ENCODE measurements at regions not wholly inside any gene's neighbourhood (a gene's known extent, or its start where the extent isn't known, plus 50 kb on each side); places are given as distances from the start of the nearest gene placed in this dataset.

DNA sequence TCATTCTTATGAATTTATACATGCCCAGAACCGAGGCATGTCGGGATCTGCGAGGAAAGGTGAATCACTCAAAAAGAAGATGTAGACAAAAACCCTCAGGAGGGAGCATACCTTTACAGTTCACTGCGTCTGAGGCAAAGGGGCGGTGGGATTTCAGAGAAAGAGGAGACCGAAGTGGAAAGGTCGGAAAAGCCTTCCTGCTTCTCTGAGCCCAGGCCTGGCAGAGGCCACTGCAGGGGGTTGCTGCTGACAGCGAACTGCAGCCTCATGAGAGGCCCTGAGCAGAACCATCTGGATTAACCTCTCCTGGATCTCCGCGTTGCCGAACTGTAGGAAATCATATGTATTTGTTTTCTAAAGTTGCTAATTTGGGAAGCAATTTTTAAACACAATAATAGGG, 713.1 kb upstream of the SOX11 start:
- TF ChIP-seq POLR2AphosphoS5 (IDR thresholded peaks at IDR 0.05; ENCODE audit: low read depth, low read length): no peak
- TF ChIP-seq SIN3A (IDR thresholded peaks at IDR 0.05; ENCODE audit: borderline replicate concordance, insufficient read depth, low read length): no peak
- TF ChIP-seq, protein P1, sequence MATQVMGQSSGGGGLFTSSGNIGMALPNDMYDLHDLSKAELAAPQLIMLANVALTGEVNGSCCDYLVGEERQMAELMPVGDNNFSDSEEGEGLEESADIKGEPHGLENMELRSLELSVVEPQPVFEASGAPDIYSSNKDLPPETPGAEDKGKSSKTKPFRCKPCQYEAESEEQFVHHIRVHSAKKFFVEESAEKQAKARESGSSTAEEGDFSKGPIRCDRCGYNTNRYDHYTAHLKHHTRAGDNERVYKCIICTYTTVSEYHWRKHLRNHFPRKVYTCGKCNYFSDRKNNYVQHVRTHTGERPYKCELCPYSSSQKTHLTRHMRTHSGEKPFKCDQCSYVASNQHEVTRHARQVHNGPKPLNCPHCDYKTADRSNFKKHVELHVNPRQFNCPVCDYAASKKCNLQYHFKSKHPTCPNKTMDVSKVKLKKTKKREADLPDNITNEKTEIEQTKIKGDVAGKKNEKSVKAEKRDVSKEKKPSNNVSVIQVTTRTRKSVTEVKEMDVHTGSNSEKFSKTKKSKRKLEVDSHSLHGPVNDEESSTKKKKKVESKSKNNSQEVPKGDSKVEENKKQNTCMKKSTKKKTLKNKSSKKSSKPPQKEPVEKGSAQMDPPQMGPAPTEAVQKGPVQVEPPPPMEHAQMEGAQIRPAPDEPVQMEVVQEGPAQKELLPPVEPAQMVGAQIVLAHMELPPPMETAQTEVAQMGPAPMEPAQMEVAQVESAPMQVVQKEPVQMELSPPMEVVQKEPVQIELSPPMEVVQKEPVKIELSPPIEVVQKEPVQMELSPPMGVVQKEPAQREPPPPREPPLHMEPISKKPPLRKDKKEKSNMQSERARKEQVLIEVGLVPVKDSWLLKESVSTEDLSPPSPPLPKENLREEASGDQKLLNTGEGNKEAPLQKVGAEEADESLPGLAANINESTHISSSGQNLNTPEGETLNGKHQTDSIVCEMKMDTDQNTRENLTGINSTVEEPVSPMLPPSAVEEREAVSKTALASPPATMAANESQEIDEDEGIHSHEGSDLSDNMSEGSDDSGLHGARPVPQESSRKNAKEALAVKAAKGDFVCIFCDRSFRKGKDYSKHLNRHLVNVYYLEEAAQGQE (IDR thresholded peaks at IDR 0.05; ENCODE audit: insufficient read depth in 1 of 2, low read depth in 2 of 2, low read length in 2 of 2): no peak

DNA sequence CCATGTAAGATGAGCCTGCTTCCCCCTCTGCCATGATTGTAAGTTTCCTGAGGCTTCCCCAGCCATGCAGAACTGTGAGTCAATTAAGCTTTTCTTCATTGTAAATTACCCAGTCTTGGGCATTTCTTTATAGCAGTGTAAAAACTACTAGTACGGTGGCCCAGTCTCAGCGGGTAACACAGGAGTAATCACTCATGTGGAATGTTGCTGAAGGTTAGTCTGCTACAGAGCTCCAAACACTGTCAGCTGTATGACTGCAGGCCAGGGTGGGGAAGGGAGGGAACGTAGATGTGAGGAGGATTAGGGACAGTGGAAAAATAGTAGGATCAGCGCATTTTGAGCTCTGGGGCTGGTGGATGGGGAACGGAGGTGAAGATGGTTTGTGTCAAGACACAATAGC, 711.2 kb upstream of the SOX11 start:
- TF ChIP-seq TAF1 (IDR thresholded peaks at IDR 0.05; ENCODE audit: borderline replicate concordance, insufficient read depth, low read length) (no peak), POLR2AphosphoS5 (IDR thresholded peaks at IDR 0.05; ENCODE audit: low read depth, low read length) (no peak), SIN3A (IDR thresholded peaks at IDR 0.05; ENCODE audit: borderline replicate concordance, insufficient read depth, low read length) (no peak), FOXP2 (optimal IDR thresholded peaks at IDR 0.05; ENCODE audit: borderline replicate concordance, extremely low read depth, extremely low read length, insufficient read depth) (no peak)
- TF ChIP-seq, protein P1 (IDR thresholded peaks at IDR 0.05; ENCODE audit: insufficient read depth in 1 of 2, low read depth in 2 of 2, low read length in 2 of 2): no peak

DNA sequence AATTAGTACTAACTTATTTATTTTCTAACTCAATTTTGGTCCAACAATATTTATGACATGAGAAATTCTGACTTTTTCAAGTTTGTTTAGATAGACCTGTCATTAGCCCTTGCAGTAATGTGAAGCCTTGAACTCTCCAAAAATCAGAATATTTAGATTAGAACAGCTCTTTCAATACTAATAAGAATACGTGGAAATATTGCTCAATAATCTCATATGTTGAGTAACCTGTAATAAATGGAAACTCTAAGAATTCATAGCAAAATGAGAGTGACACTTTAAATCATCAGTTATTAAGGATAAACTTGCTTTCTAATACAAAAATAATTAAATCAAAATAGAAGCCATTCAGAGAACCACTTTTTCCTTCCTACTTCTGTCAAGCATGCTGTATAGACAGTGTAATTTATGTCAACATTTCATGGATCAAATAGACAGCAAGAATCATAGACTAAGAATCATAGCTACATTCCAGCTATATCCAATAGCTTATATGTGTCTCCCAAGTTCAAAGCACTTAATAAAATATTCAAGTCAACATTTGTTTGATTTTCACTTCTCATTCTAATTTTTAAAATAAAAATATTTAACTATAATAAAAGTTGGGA, 710.3 kb upstream of the SOX11 start:
- no peak for TF ChIP-seq POLR2AphosphoS5 (IDR thresholded peaks at IDR 0.05; ENCODE audit: low read depth, low read length)
- TF ChIP-seq, protein P1 (IDR thresholded peaks at IDR 0.05; ENCODE audit: insufficient read depth in 1 of 2, low read depth in 2 of 2, low read length in 2 of 2): no peak
- no peak for TF ChIP-seq TAF1 (IDR thresholded peaks at IDR 0.05; ENCODE audit: borderline replicate concordance, insufficient read depth, low read length)
- no peak for TF ChIP-seq SIN3A (IDR thresholded peaks at IDR 0.05; ENCODE audit: borderline replicate concordance, insufficient read depth, low read length)
- no peak for TF ChIP-seq FOXP2 (optimal IDR thresholded peaks at IDR 0.05; ENCODE audit: borderline replicate concordance, extremely low read depth, extremely low read length, insufficient read depth)

DNA sequence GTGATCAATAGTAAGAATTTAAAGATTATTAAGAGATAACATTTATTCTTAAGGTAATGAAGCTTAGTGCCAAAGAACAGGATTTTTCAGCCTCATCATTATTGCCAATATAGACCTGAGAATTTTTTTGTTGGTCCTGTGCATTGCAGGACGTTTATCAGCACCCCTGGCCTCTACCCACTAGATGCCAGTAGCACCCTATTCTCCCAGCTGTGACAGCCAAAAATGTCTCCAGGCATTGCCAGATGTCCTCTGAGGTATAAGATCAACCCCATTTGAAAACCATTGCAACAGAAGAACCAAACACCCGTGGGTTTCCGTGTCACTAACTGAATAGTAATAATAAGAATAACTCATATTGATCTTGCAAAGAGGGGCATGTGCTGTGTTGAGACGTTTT, 700.0 kb upstream of the SOX11 start:
- TF ChIP-seq POLR2AphosphoS5 (IDR thresholded peaks at IDR 0.05; ENCODE audit: low read depth, low read length): no peak
- no peak for TF ChIP-seq TAF1 (IDR thresholded peaks at IDR 0.05; ENCODE audit: borderline replicate concordance, insufficient read depth, low read length)
- TF ChIP-seq, protein P1 (IDR thresholded peaks at IDR 0.05; ENCODE audit: insufficient read depth in 1 of 2, low read depth in 2 of 2, low read length in 2 of 2): no peak
- TF ChIP-seq FOXP2 (optimal IDR thresholded peaks at IDR 0.05; ENCODE audit: borderline replicate concordance, extremely low read depth, extremely low read length, insufficient read depth): no peak
- no peak for TF ChIP-seq SIN3A (IDR thresholded peaks at IDR 0.05; ENCODE audit: borderline replicate concordance, insufficient read depth, low read length)

DNA sequence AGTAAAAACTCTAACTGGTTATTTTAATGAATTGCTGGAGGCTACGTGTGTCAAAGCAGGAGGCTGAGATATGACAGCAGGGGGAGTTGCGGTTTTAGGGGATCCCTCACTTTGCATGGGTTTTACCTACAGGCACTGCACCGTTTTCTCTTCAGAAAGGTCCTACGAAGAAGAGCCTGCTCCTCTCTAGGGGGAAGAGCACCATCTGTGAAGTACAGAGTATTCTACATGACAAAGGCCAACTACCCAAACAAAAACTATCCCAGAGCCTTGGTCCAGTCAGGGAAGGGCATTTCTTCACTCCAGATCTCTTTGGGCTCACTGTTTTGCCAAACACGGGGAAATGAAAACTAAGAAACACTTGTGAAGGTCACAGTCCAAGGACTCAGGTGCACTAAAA, 696.7 kb upstream of the SOX11 start:
- TF ChIP-seq SIN3A (IDR thresholded peaks at IDR 0.05; ENCODE audit: borderline replicate concordance, insufficient read depth, low read length): no peak
- TF ChIP-seq TAF1 (IDR thresholded peaks at IDR 0.05; ENCODE audit: borderline replicate concordance, insufficient read depth, low read length): no peak
- TF ChIP-seq POLR2AphosphoS5 (IDR thresholded peaks at IDR 0.05; ENCODE audit: low read depth, low read length): no peak
- TF ChIP-seq, protein P1 (IDR thresholded peaks at IDR 0.05; ENCODE audit: insufficient read depth in 1 of 2, low read depth in 2 of 2, low read length in 2 of 2): no peak
- no peak for TF ChIP-seq FOXP2 (optimal IDR thresholded peaks at IDR 0.05; ENCODE audit: borderline replicate concordance, extremely low read depth, extremely low read length, insufficient read depth)
